Rectal smooth muscle tissue (tissue), 1 donor: ENCODE measurements at regions not wholly inside any gene's neighbourhood (a gene's known extent, or its start where the extent isn't known, plus 50 kb on each side); places are given as distances from the start of the nearest gene placed in this dataset.

ENCODE experiments used
- H3K27ac ChIP-seq: one replicate; pipeline ENCODE4 v1.7.0; 2013; ENCODE audit warnings: low read depth, low read length, inconsistent platforms
- H3K27me3 ChIP-seq: one replicate; pipeline ENCODE4 v1.7.0; 2013; ENCODE audit warnings: low read length; ENCODE audit not compliant: control insufficient read depth, insufficient read depth
- H3K36me3 ChIP-seq: one replicate; pipeline ENCODE4 v1.7.0; 2013; ENCODE audit warnings: low read length; ENCODE audit not compliant: control insufficient read depth, insufficient read depth
- H3K4me1 ChIP-seq: one replicate; pipeline ENCODE4 v1.7.0; 2013; ENCODE audit warnings: low read length; ENCODE audit not compliant: control insufficient read depth, insufficient read depth
- H3K4me3 ChIP-seq: one replicate; pipeline ENCODE4 v1.7.0; 2013; ENCODE audit warnings: low read length
- H3K9ac ChIP-seq: one replicate; pipeline ENCODE4 v1.7.0; 2013; ENCODE audit warnings: low read length

DNA sequence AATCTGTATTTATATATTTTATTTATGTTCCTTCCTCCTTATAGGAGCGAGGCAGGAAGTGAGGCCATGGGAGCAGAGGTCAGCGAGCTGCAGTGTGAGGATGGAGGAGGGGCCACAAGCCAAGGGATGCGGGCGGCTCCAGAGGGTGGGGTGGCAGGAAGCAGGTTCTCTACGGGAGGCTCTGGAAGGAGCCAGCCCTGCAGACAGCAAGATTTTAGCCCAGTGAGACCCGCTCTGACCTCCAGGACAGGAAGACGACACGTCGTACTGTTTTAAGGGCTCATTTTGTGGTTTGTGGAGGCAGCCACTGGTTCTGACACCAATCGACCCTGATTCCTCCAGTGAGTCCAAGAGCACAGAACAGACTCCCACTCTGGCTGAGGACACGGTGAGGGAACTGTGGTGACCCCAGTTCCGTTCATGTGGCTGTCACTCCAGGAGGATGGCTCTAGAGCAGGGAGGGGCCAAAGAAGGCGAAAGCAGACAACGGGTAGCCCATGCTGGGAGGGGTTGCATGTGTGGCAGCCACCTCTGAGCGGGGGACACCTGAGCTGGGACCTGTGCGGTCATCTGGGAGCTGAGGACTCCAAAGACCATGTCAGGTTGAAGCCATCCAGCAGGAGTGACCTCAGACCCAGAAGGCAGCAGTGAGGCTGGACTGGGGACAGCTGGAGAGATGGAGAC is 100.1 kb upstream of the BHLHE23 start:
- no peak overlapping the region for H3K4me3 ChIP-seq
- H3K36me3 ChIP-seq: no peaks in the 10 kb centered on the region
- H3K9ac ChIP-seq: no peak overlapping the region
- no peak overlapping the region for H3K27ac ChIP-seq
- peaks cover 7% of the 10 kb centered on the region for H3K4me1 ChIP-seq
- H3K27me3 ChIP-seq: no peaks in the 10 kb centered on the region

DNA sequence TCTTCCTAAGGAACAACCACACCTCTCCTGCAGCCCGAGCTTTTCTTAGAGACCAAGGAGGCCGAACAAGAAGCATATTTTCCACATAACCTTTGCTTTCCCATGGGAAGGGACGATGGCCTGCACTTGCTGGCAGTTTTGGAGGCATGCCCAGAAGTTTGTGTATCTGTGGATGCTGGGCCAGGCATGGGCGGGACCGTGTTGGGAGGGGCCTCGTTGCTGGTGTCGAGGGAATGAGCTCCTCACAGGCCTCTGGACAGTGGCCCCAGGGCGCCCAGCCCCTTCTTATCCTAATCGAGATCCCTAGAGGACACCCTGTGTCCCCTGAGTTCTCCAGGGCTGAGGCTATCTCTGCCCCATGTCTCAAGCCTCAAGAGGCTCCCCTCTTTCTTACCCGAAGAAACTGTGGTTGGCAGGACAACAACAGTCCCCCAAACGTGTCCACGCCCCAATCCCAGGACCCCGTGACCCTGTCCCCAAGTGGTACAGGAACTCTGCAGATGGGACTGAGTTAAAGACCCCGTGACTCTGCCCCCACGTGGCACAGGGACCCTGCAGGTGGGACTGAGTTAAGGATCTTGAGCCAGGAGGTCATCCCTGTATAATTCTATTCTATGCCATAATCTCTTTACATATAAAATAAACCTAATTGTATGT is 99.5 kb upstream of the BHLHE23 start:
- Histone ChIP-seq H3K27me3 (no peaks in the 10 kb centered on the region), H3K27ac (peak overlapping the region; percentile 38), H3K4me1 (peaks cover 7% of the 10 kb centered on the region)

DNA sequence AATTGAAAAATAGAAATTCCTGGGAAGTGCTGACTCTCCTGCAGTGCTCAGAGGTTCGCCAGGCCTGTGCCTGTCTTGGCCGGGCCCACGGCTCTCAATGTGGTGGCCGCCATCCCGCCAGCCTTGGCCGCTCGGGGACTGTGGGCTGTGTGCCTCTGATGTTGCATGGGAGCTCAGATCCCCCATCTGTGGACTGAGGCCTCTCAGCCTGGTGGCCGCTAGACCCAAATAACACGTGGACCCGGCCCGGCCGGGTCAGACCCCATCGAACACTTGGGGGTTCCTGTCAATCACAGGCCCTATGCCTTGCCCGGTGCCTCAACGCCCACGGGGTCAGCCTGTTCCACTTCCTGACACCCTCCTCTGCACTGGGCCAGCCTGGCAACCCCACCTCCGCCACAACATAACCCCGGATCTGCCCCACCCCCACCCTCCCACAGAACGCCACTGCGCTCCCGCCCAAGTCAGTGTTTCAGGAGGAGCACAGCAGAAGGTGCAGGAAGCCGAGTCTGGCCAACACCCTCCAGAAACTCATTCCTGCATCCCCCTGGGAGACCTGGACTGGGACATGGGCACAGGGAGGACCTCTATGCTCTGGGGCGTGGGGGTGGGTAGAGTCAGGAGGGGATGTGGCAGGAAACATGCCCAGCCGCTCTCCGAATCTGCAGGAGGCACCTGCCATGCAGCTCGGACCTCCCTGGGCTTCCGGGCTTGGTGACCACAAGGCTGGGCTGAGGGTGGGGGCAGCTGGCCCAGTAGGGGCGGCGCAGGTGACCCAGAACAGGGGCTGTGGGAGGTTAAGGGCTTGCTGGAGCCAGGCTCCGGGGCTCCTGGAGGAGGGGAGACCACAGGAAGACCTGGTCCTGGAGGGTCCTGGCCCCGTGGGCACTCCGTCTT is 98.7 kb upstream of the BHLHE23 start:
- Histone ChIP-seq H3K9ac (no peak overlapping the region), H3K27ac (peak overlapping the region; percentile 14), H3K27me3 (peaks cover 2% of the 10 kb centered on the region), H3K36me3 (no peaks in the 10 kb centered on the region), H3K4me3 (no peak overlapping the region), H3K4me1 (peaks cover 7% of the 10 kb centered on the region)

More for the DNA sequence above, 99.5 kb upstream of the BHLHE23 start:
- H3K9ac ChIP-seq: no peak overlapping the region
- H3K36me3 ChIP-seq: no peaks in the 10 kb centered on the region
- H3K4me3 ChIP-seq: no peak overlapping the region

DNA sequence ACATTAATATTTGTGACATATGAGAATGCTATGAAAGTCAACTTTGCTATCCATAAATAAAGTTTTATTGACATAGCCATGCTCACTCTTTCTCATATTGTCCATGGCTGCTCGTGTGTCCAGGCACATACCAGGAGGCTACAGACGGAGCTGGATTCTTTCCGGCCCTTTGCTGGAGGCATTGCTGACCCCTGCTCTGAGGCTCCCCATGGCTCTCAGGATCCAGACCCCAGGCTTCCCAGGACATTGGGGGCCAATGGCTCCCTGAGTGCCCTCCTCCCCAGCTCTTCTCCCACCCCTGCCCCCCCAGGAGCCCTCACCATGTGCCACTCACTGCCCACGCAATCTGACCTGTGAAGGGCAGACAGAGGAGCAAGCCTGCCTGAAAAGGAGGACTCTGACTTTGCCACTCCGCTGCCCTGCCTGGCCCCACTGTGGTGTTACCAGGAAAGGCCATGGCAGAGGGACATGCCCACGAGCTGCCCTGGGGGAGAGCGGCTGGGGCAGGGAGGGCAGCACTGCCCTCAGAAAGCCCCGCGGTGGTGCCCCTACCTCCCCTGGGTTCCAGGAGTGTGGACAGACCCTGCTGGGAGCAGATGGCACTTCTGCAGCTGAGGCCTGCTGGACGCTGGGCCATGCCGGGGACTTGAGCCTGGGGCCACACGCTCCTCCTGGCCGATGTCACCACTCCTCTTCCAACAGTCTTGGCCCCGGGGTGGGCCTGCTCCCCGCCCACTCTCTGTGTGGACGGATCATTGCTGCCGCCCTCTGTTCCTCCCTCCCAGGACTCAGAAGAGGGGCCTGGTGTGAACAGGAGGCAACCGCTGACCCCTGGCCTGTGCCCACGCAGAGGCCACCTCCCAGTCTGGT is 97.8 kb upstream of the BHLHE23 start:
- H3K4me1 ChIP-seq: peaks cover 7% of the 10 kb centered on the region
- H3K27me3 ChIP-seq: peaks cover 2% of the 10 kb centered on the region
- H3K4me3 ChIP-seq: no peak overlapping the region
- no peak overlapping the region for H3K27ac ChIP-seq
- H3K36me3 ChIP-seq: no peaks in the 10 kb centered on the region
- no peak overlapping the region for H3K9ac ChIP-seq

DNA sequence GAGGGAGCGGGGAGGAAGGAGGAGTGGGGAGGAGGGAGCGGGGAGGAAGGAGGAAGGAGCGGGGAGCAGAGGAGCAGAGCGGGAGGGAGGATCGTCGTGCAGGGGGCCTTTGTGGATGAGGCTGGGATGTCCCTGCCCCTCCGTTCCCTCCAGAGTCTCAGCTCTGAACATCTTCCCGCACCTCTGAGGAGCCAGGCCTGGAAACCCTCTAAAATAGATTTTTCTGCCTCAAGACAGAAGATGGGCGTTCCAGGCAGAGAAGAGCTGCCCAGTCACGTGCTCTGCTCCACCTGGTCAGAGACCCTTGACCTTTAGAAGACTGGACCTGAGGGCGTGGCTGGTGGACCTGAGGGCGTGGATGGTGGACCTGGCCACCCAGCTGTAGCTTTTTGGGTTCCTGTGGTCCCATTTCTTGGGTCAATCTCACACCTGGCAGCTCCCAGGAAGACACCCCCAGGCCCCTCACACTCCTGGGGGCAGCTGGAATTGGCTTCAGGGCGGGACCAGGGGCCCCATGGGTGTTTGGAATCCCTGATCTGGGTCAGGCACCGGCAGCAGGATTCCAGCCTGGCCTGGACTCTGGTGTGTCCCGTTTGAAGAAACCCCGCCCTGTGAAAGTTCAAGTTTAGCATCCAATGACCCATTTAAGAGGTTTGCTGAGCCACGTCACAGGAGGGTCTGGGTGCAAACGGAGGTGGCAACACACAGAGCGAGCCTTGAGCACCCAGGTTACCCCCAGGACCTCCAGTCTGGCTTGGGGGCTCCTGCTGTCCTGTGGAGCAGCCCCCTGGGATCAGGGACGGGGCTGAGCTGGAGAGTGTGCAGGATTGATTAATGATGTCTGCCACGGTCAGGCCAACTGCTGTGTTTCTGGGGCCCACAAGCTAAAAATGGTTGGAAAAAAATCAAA is 96.9 kb upstream of the BHLHE23 start:
- no peak overlapping the region for H3K27ac ChIP-seq
- H3K27me3 ChIP-seq: peaks cover 2% of the 10 kb centered on the region
- no peak overlapping the region for H3K9ac ChIP-seq
- no peak overlapping the region for H3K4me3 ChIP-seq
- no peaks in the 10 kb centered on the region for H3K36me3 ChIP-seq
- peaks cover 7% of the 10 kb centered on the region for H3K4me1 ChIP-seq

DNA sequence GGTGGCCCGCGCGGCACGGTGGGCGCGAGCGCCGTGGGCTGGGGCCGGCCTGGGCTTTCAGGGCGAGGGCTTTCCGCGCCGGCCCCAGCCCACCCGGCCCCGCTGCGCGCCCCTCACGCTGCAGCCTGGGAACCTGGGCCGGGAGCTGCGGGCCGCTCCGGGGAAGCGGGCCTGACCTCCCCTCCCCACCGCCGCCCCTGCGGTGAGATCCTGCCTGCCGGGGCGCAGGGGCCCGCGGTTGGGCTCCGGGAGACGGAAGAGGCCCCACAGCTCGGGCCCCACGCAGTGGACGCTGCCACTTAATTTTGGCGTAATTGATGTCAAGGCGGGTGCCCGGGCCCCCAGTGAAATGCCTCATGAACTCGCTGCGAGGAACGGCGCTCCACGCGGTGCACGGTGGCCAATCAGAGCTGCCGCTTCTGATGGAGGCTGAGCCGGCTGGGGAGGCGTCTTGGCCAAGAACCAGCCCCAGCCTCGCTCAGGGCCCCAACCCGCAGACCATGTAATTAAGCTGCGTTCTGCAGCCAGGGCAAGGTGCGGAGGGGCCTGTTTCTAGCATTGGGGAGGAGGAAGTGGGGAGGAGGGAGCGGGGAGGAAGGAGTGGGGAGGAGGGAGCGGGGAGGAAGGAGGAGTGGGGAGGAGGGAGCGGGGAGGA is 96.1 kb upstream of the BHLHE23 start:
- H3K4me3 ChIP-seq: peak overlapping the region; percentile 70
- H3K9ac ChIP-seq: no peak overlapping the region
- no peaks in the 10 kb centered on the region for H3K36me3 ChIP-seq
- H3K27me3 ChIP-seq: peaks cover 2% of the 10 kb centered on the region
- peaks cover 7% of the 10 kb centered on the region for H3K4me1 ChIP-seq
- H3K27ac ChIP-seq: no peak overlapping the region

DNA sequence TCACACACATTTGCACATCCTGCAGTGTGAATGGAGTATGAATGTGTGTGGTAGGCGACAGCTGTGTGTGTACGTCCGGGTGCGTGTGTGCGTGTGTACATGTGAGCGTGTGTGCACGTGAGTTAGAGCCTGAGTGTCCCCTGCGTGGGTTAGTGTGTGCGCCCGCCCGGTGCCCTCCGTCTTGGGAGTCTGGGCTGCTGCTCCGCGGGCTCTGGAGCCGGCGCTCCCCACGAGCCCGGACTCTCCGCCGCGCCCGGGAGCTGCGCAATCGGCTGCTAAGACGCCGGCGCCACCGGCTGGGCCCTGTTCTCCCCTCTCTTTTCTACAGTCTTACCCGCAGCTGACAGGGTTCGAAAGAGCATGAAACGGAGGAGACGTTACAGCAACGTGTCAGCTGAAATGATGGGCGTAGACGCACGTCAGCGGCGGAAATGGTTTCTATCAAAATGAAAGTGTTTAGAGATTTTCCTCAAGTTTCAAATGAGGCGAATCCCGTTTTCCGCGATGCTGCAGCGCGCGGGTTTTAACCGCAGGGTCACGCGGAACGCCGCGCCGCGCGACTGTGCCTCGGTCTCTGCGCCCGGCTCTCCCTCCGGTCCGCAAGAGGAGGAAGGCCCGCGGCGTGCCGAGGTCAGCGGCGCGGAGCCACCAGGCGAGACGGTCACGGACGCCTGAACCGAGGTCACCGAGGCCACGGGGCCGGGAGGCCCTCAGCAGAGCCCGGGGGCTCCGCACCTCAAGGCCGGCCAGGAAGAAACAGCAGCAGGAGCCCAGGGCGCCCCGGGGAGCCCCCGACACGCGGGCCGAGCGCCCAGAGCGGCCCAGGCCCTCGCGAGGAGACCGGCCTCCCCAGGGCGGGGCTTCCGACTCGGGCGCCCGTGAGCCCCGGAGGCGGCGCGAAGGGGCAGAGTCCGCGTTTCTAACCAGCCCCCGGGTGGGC is 95.3 kb upstream of the BHLHE23 start:
- Histone ChIP-seq H3K4me3 (peak overlapping the region; percentile 70), H3K9ac (no peak overlapping the region), H3K27ac (no peak overlapping the region), H3K27me3 (peaks cover 2% of the 10 kb centered on the region), H3K4me1 (peaks cover 7% of the 10 kb centered on the region), H3K36me3 (no peaks in the 10 kb centered on the region)

DNA sequence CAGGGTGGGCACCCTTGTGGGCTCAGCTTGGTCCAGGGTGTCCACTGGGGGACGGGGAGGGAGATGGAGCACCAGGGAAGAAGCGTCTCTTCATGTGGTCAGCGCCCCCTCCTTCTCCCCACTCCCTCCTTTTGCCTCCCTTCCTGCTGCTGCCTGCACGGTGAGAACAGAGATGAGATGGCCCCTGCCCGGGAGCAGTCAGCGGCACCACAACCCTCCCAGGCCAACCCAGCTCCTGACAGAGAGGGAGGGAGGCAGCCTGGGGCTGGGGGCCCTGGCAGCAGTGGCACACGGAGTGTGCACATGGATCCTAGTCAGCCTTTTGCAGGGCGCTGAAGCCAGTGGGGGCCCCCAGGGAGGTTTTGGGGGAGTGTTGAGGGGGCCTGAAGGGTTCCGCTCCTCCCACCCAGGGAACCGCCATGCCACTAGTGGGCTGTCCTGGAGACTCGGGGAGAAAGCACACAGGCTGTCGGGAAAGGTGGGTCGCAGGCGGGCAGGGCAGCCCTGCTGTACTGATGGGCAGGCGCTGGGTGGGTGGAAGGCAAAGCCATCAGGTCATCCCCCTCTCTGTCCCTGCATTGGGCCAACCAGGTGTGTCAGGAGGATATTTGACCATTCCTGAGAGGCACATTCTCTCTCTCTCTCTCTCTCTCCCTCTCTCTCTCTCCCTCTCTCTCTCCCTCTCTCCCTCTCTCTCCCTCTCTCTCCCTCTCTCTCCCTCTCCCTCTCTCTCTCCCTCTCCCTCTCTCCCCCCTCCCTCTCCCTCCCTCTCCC is 94.3 kb upstream of the BHLHE23 start:
- Histone ChIP-seq H3K27me3 (peaks cover 2% of the 10 kb centered on the region), H3K4me1 (peaks cover 4% of the 10 kb centered on the region), H3K4me3 (peak overlapping the region; percentile 70)

DNA sequence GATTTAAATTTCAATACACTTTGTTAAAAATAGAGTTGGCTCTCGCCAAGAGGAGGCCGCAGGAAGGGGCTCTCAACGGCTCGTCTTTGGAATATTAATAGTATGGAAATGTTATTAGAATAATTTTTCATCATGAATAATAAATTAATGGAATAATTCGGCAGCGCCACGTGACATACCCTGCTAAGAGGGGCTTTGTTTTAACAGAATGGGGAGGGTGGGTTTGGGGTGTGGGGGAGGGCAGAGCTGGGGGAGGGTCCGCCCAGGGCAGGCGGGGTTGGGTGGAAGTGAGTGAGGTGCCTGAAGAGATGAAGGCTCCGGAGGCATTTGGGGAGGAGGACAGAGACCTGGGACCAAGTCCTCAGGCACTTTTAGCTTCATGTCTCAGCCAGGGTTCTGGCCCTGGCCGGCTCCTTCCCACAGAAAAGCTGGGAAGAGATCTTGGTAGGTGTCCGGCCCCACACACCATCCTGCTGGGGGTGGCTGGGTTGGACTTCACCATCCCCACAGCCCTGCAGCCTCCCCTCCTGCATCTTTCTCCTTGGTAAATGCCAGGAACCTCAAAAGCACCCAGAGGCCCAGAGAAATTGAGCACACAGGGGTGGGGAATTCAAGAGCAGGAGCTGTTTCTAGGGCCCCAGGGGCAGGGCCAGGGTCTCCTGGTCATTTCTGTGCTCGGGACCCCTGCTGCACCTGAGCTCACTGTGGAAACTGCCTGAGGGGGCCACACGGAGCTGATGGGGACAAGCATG is 93.6 kb upstream of the BHLHE23 start:
- Histone ChIP-seq H3K4me1 (no peaks in the 10 kb centered on the region), H3K4me3 (no peak overlapping the region), H3K9ac (no peak overlapping the region), H3K36me3 (no peaks in the 10 kb centered on the region), H3K27ac (no peak overlapping the region), H3K27me3 (peaks cover 2% of the 10 kb centered on the region)

More for the DNA sequence above, 94.3 kb upstream of the BHLHE23 start:
- H3K27ac ChIP-seq: no peak overlapping the region
- no peak overlapping the region for H3K9ac ChIP-seq
- no peaks in the 10 kb centered on the region for H3K36me3 ChIP-seq
